ENCODE measurements at regions not wholly inside any gene's neighbourhood (a gene's known extent, or its start where the extent isn't known, plus 50 kb on each side); places are given as distances from the start of the nearest gene placed in this dataset.

- ChIA-PET POLR2A (ENCODE audit: unreplicated experiment) (no interaction called here), CTCF (no interaction called here)
- TF ChIP-seq EZH2 (IDR thresholded peaks at IDR 0.05; ENCODE audit: low read depth) (no peak), CTCF (conservative IDR thresholded peaks at IDR 0.05) (no peak)
- no peaks in the 10 kb centered on the region for H3K9me3 ChIP-seq (ENCODE audit: insufficient read depth, low read depth)
- no peak for DNase-seq
- H3K4me1 ChIP-seq (replicated peaks; ENCODE audit: insufficient read depth) = no peaks in the 10 kb centered on the region
- H3K27me3 ChIP-seq (ENCODE audit: insufficient read depth, low read depth) = peaks cover 9% of the 10 kb centered on the region; the same call in 1 of the 2 replicates
- intact Hi-C loops (cut with micrococcal nuclease; ENCODE audit: unreplicated experiment) = no loop called here
- H3K36me3 ChIP-seq (ENCODE audit: low read depth) = no peaks in the 10 kb centered on the region
- no peaks in the 10 kb centered on the region for H3K79me2 ChIP-seq (ENCODE audit: low read depth)
- H4K20me1 ChIP-seq (ENCODE audit: insufficient read depth) = no peaks in the 10 kb centered on the region
- no peak overlapping the region for H3K4me3 ChIP-seq
- no peaks in the 10 kb centered on the region; the same call in 1 of the 2 replicates for H3K9me2 ChIP-seq (ENCODE audit: insufficient read depth)
- no peak overlapping the region for H3K27ac ChIP-seq
- no peak overlapping the region for H2AFZ ChIP-seq
- no peak overlapping the region for H3K4me2 ChIP-seq
- BruUV-seq (replicated peaks) = no TSS peak
- no peaks in the 10 kb centered on the region for H3F3A ChIP-seq (ENCODE audit: insufficient read depth, low read depth)
Measured at GRCh38 chr6:40227735-40228134, 293.5 kb upstream of the MOCS1 start.

- intact Hi-C loops (cut with micrococcal nuclease; ENCODE audit: unreplicated experiment) = no loop called here
- no peaks in the 10 kb centered on the region for H3K27me3 ChIP-seq (ENCODE audit: insufficient read depth, low read depth)
- no peak for TF ChIP-seq EZH2 (IDR thresholded peaks at IDR 0.05; ENCODE audit: low read depth)
- TF ChIP-seq CTCF (conservative IDR thresholded peaks at IDR 0.05) = no peak
- H3K4me3 ChIP-seq = no peak overlapping the region
- H3K4me2 ChIP-seq = no peak overlapping the region
- no peak for DNase-seq
- no peaks in the 10 kb centered on the region for H3K4me1 ChIP-seq (replicated peaks; ENCODE audit: insufficient read depth)
- ChIA-PET POLR2A (ENCODE audit: unreplicated experiment) (no interaction called here), CTCF (no interaction called here)
- H3K9me2 ChIP-seq (ENCODE audit: insufficient read depth) = no peaks in the 10 kb centered on the region; the same call in 1 of the 2 replicates
- H3F3A ChIP-seq (ENCODE audit: insufficient read depth, low read depth) = no peaks in the 10 kb centered on the region
- no peaks in the 10 kb centered on the region for H3K36me3 ChIP-seq (ENCODE audit: low read depth)
- no peak overlapping the region for H2AFZ ChIP-seq
- H4K20me1 ChIP-seq (ENCODE audit: insufficient read depth) = no peaks in the 10 kb centered on the region
- H3K27ac ChIP-seq = no peak overlapping the region
- no peaks in the 10 kb centered on the region for H3K9me3 ChIP-seq (ENCODE audit: insufficient read depth, low read depth)
- BruUV-seq (replicated peaks) = no TSS peak
- H3K79me2 ChIP-seq (ENCODE audit: low read depth) = no peaks in the 10 kb centered on the region
Measured at GRCh38 chr6:40222354-40222753, 288.1 kb upstream of the MOCS1 start.

- Histone ChIP-seq H3K9me2 (ENCODE audit: insufficient read depth) (no peaks in the 10 kb centered on the region), H3F3A (ENCODE audit: insufficient read depth, low read depth) (no peaks in the 10 kb centered on the region), H3K79me2 (ENCODE audit: low read depth) (no peaks in the 10 kb centered on the region), H3K4me3 (no peak overlapping the region), H3K4me1 (replicated peaks; ENCODE audit: insufficient read depth) (no peaks in the 10 kb centered on the region), H3K4me2 (no peak overlapping the region), H2AFZ (no peak overlapping the region), H3K27ac (no peak overlapping the region), H3K9me3 (ENCODE audit: insufficient read depth, low read depth) (no peaks in the 10 kb centered on the region), H3K36me3 (ENCODE audit: low read depth) (no peaks in the 10 kb centered on the region), H3K27me3 (ENCODE audit: insufficient read depth, low read depth) (no peaks in the 10 kb centered on the region), H4K20me1 (ENCODE audit: insufficient read depth) (no peaks in the 10 kb centered on the region)
- intact Hi-C loops (cut with micrococcal nuclease; ENCODE audit: unreplicated experiment) = no loop called here
- ChIA-PET CTCF (no interaction called here), POLR2A (ENCODE audit: unreplicated experiment) (no interaction called here)
- DNase-seq = no peak
- no TSS peak for BruUV-seq (replicated peaks)
- no peak for TF ChIP-seq CTCF (conservative IDR thresholded peaks at IDR 0.05)
- no peak for TF ChIP-seq EZH2 (IDR thresholded peaks at IDR 0.05; ENCODE audit: low read depth)
Measured at GRCh38 chr6:40219799-40220198, 285.5 kb upstream of the MOCS1 start.
